ENCODE measurements at regions not wholly inside any gene's neighbourhood (a gene's known extent, or its start where the extent isn't known, plus 50 kb on each side); places are given as distances from the start of the nearest gene placed in this dataset.

DNA sequence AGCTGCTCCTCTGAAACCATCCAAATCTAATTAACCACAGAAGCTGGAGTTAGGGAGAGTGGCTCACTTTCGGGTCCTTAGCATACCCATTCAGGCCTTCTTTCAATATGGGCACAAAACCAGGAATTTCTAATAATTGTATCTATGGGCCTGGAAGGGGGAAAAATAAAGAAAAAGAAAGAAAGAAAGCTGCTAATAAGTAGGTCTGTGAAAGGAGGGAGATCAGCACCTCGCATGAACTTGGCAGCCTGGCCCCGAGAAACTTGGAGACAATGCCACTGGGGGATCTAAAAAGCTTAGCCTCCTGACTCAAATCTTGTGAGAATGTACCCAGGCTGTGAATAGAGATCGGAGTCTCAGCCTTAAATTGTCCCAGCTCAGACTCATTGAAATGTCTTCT lies 252.1 kb upstream of the SLC14A2 start (continued):
- TF ChIP-seq, protein P1, sequence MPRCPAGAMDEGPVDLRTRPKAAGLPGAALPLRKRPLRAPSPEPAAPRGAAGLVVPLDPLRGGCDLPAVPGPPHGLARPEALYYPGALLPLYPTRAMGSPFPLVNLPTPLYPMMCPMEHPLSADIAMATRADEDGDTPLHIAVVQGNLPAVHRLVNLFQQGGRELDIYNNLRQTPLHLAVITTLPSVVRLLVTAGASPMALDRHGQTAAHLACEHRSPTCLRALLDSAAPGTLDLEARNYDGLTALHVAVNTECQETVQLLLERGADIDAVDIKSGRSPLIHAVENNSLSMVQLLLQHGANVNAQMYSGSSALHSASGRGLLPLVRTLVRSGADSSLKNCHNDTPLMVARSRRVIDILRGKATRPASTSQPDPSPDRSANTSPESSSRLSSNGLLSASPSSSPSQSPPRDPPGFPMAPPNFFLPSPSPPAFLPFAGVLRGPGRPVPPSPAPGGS (IDR thresholded peaks at IDR 0.05; ENCODE audit: borderline replicate concordance, insufficient read depth, low read depth, low read length, poor library complexity, severe bottlenecking): no peak
- no peak for TF ChIP-seq RFX5 (IDR thresholded peaks at IDR 0.05; ENCODE audit: low read depth, low read length)

DNA sequence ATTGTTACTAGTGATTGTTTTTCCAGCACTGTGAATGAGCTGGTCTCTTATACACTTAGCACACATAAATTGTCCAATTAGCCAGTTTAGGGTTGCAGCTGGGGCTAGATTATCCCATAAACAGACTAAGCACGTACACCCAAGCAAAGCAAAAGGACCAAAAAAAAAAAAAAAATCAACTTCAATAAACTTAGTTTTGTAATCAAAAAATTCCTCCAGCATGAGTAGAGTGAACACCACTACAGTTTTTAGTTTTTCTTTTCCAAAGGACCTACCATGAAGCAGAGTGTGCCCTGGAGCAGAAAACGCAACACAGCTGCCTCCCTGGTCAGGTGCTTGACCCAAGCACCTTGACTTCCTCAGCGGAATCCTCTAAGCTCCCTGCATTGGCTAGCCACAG lies 249.4 kb upstream of the SLC14A2 start:
- no TSS peak for BruUV-seq (replicated peaks)
- TF ChIP-seq BACH1 (IDR thresholded peaks at IDR 0.05; ENCODE audit: borderline replicate concordance) (no peak), CBX5 (IDR thresholded peaks at IDR 0.05; ENCODE audit: low read depth) (no peak), YBX1 (IDR thresholded peaks at IDR 0.05) (no peak), ASH2L (IDR thresholded peaks at IDR 0.05; ENCODE audit: borderline replicate concordance, low read depth) (no peak), SREBF2 (IDR thresholded peaks at IDR 0.05; ENCODE audit: low read length) (no peak), MTA2 (IDR thresholded peaks at IDR 0.05; ENCODE audit: low read depth) (no peak), PAX8 (IDR thresholded peaks at IDR 0.05) (no peak), MYC (IDR thresholded peaks at IDR 0.05; ENCODE audit: insufficient read depth, insufficient read length, insufficient replicate concordance, low read length, severe bottlenecking) (no peak)
- TF ChIP-seq, protein P2, sequence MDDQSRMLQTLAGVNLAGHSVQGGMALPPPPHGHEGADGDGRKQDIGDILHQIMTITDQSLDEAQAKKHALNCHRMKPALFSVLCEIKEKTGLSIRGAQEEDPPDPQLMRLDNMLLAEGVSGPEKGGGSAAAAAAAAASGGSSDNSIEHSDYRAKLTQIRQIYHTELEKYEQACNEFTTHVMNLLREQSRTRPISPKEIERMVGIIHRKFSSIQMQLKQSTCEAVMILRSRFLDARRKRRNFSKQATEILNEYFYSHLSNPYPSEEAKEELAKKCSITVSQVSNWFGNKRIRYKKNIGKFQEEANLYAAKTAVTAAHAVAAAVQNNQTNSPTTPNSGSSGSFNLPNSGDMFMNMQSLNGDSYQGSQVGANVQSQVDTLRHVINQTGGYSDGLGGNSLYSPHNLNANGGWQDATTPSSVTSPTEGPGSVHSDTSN (IDR thresholded peaks at IDR 0.05; ENCODE audit: insufficient replicate concordance, low read depth, low read length): no peak
- in situ Hi-C loops (cut with MboI): no loop called here
- Histone ChIP-seq H4K20me1 (ENCODE audit: control insufficient read depth, insufficient read depth) (no peaks in the 10 kb centered on the region), H2AFZ (ENCODE audit: control insufficient read depth, low read depth, low read length) (no peak overlapping the region), H3K79me2 (ENCODE audit: control insufficient read depth, insufficient read depth, low read length) (no peaks in the 10 kb centered on the region), H3K27me3 (replicated peaks in 1 of 2; ENCODE audit: control insufficient read depth in 2 of 2, insufficient read depth in 2 of 2, low read length in 1 of 2) (peaks cover 0 to 3% of the 10 kb centered on the region in 2 experiments; a peak in 2 of 4 replicates), H3K4me2 (ENCODE audit: control insufficient read depth, insufficient read depth) (no peak overlapping the region), H3K9me3 (replicated peaks; ENCODE audit: control insufficient read depth, insufficient read depth, low read length) (no peaks in the 10 kb centered on the region), H3K4me1 (ENCODE audit: control insufficient read depth, insufficient read depth, low read length) (no peaks in the 10 kb centered on the region), H3K4me3 (no peak overlapping the region), H3K9ac (ENCODE audit: control insufficient read depth, insufficient read depth, low read length) (no peak overlapping the region), H3K36me3 (ENCODE audit: control insufficient read depth in 2 of 2, insufficient read depth in 2 of 2, low read length in 1 of 2) (no peaks in the 10 kb centered on the region), H3K27ac (ENCODE audit: control insufficient read depth, insufficient read depth) (no peak overlapping the region)
- ATAC-seq (no peak), DNase-seq (ENCODE audit: low read depth, low spot score) (no peak), FAIRE-seq (no peak)
- RAD21 ChIA-PET (ENCODE audit: unreplicated experiment): no interaction called here
- SMC1A ChIA-PET (ENCODE audit: uncharacterized antibody, unreplicated experiment): interaction anchor here (0.6 to 0.8 kb wide), 2 partner anchors 25 to 1043 kb away, joined by 3 read pairs; no protein-coding TSS in a partner anchor
- intact Hi-C loops (cut with micrococcal nuclease; ENCODE audit: unreplicated experiment): no loop called here
- POLR2A ChIA-PET: no interaction called here
- 15% methylated on average over 3 of the region's 3 CpGs for WGBS (ENCODE audit: insufficient coverage, insufficient replicate concordance, low lambda C conversion rate, missing lambda C conversion rate)
- CTCF ChIA-PET: interaction anchor here (0.7 to 1.1 kb wide), 2 partner anchors 20 to 37 kb away, joined by 3 read pairs; no protein-coding TSS in a partner anchor

All from GM12878 (cell line).